MM.1S (cell line): ENCODE measurements at regions not wholly inside any gene's neighbourhood (a gene's known extent, or its start where the extent isn't known, plus 50 kb on each side); places are given as distances from the start of the nearest gene placed in this dataset.

Experiments used
- DNase-seq: peaks from one replicate; pipeline ENCODE4 v3.0.0-alpha.2; 2015
- H2AFZ ChIP-seq: fragments of 300-600 bp; sonication (generic); 2 replicates; pipeline ENCODE4 v1.6.0; 2016; ENCODE audit warnings: antibody characterized with exemption, low read length
- H3F3A ChIP-seq: fragments of 300-600 bp; sonication (generic); 2 replicates; pipeline ENCODE4 v1.6.1; 2016; ENCODE audit warnings: mild to moderate bottlenecking, antibody characterized with exemption, low read length, moderate library complexity, mixed read lengths; ENCODE audit not compliant: insufficient read depth
- H3K27ac ChIP-seq: fragments of 300-600 bp; sonication (generic); 2 replicates; pipeline ENCODE4 v1.5.1; 2016; ENCODE audit warnings: mild to moderate bottlenecking, low read length
- H3K27me3 ChIP-seq: fragments of 300-600 bp; sonication (generic); replicated peaks from 2 replicates; pipeline ENCODE4 v1.6.0; 2016; ENCODE audit warnings: low read length; ENCODE audit not compliant: insufficient read depth
- H3K36me3 ChIP-seq: fragments of 300-600 bp; sonication (generic); replicated peaks from 2 replicates; pipeline ENCODE4 v1.6.1; 2016; ENCODE audit warnings: mild to moderate bottlenecking, low read length, mixed read lengths; ENCODE audit not compliant: insufficient read depth
- H3K4me1 ChIP-seq: fragments of 300-600 bp; sonication (generic); 2 replicates; pipeline ENCODE4 v1.6.1; 2016; ENCODE audit warnings: low read length, mixed read lengths
- H3K4me2 ChIP-seq: fragments of 300-600 bp; sonication (generic); 2 replicates; pipeline ENCODE4 v1.6.0; 2016; ENCODE audit warnings: low read depth, low read length
- H3K4me3 ChIP-seq: fragments of 300-600 bp; sonication (generic); 2 replicates; pipeline ENCODE4 v1.5.1; 2016; ENCODE audit warnings: low read length, mixed read lengths
- H3K79me2 ChIP-seq: fragments of 300-600 bp; sonication (generic); 2 replicates; pipeline ENCODE4 v1.6.1; 2016; ENCODE audit warnings: mixed run types, low read length, mixed read lengths
- H3K9ac ChIP-seq: fragments of 300-600 bp; sonication (generic); 2 replicates; pipeline ENCODE4 v1.6.1; 2016; ENCODE audit warnings: low read length, mixed read lengths
- H3K9me2 ChIP-seq: fragments of 300-600 bp; sonication (generic); replicated peaks from 2 replicates; pipeline ENCODE4 v1.6.1; 2016; ENCODE audit warnings: mild to moderate bottlenecking, low read length, mixed read lengths; ENCODE audit not compliant: insufficient read depth
- H3K9me3 ChIP-seq: fragments of 300-600 bp; sonication (generic); replicated peaks from 2 replicates; pipeline ENCODE4 v1.6.1; 2016; ENCODE audit warnings: mild to moderate bottlenecking, low read length, mixed read lengths; ENCODE audit not compliant: insufficient read depth
- H4K20me1 ChIP-seq: fragments of 300-600 bp; sonication (generic); 2 replicates; pipeline ENCODE4 v1.6.1; 2016; ENCODE audit warnings: mild to moderate bottlenecking, low read length, moderate library complexity, mixed read lengths; ENCODE audit not compliant: insufficient read depth
- CTCF ChIP-seq: fragments of 300-600 bp; sonication (generic); IDR thresholded peaks from 2 replicates; pipeline ENCODE4 v1.5.1; 2016; ENCODE audit warnings: antibody characterized with exemption, low read length, mixed read lengths
- EZH2 ChIP-seq: fragments of 300-600 bp; sonication (generic); optimal IDR thresholded peaks from 2 replicates; pipeline ENCODE3; 2017; ENCODE audit warnings: low read depth, mild to moderate bottlenecking, antibody characterized with exemption, low read length, mixed read lengths
- EZH2phosphoT487 ChIP-seq: fragments of 300-600 bp; sonication (generic); IDR thresholded peaks from 2 replicates; pipeline ENCODE4 v1.6.1; 2018; ENCODE audit warnings: antibody characterized with exemption, low read length

DNA sequence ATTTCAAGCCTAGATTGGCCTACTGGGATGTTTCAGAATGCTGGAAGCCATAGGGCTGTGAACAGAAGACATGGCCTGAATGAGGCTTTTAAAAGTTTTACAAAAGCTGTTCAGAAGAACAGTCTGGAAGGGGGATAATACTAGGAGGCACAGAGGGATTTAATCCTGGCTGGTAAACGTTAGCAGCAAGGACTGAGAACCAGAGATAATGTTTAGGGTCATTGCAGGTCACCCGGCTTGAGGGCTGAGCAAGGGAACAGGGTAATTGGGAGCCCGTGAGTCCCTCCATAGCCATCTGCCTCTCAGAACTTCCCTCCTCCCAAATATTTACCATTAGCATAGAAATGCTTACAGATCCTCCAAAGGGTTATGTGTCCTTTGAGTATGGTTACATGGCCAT, 765.4 kb downstream of the TMEM182 start:
- Histone ChIP-seq H3K79me2 (no peaks in the 10 kb centered on the region), H3K36me3 (no peaks in the 10 kb centered on the region), H3K27me3 (no peaks in the 10 kb centered on the region), H3K27ac (no peak overlapping the region), H3K4me1 (no peaks in the 10 kb centered on the region), H3K9ac (no peak overlapping the region), H3K4me2 (no peak overlapping the region), H4K20me1 (no peaks in the 10 kb centered on the region), H3K9me2 (no peaks in the 10 kb centered on the region), H3F3A (no peaks in the 10 kb centered on the region), H3K9me3 (no peaks in the 10 kb centered on the region), H3K4me3 (no peak overlapping the region), H2AFZ (no peak overlapping the region)
- no peak for DNase-seq
- TF ChIP-seq CTCF = no peak
- no peak for TF ChIP-seq EZH2
- no peak for TF ChIP-seq EZH2phosphoT487

DNA sequence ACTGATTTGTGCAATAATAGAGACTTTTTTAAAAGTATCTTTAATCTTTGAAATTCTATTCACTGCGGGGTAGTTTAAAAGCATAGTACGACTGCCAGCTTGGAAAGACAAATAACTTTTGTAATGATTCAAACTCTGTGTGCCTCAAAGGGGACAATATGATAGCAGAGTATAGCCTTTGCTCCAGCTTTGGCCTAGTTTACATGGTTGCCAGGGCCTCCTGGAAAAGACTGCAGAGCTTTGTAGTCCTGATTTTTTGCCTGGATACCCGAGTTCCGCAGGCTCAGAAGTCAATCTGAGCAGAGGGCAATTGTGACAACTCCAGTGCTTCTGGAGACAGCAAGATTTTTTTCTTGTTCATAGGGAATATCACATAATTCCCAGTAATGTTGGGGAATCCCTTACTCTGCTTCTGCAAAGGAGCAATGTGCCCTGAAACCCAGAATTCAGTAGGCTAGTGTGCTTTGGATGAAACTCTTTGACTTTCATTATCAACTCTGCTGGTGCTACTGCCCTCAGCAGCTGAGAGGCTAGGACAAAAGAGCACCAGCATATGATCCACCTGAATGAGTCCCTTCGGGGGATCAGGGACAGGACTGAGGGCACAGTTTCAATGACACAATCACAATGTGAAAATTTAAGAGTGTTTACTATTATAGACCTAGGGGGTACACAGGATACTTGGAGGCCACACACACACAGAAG, 768.1 kb downstream of the TMEM182 start:
- H3F3A ChIP-seq = no peaks in the 10 kb centered on the region
- H3K9me3 ChIP-seq = no peaks in the 10 kb centered on the region
- H3K36me3 ChIP-seq = no peaks in the 10 kb centered on the region
- H3K4me2 ChIP-seq = no peak overlapping the region
- H3K4me3 ChIP-seq = no peak overlapping the region
- H3K27ac ChIP-seq = no peak overlapping the region
- H3K4me1 ChIP-seq = no peaks in the 10 kb centered on the region
- no peaks in the 10 kb centered on the region for H4K20me1 ChIP-seq
- DNase-seq = no peak
- no peak for TF ChIP-seq CTCF
- no peak for TF ChIP-seq EZH2
- TF ChIP-seq EZH2phosphoT487 = no peak
- no peak overlapping the region for H3K9ac ChIP-seq
- H3K9me2 ChIP-seq = no peaks in the 10 kb centered on the region
- no peaks in the 10 kb centered on the region for H3K27me3 ChIP-seq
- no peaks in the 10 kb centered on the region for H3K79me2 ChIP-seq
- no peak overlapping the region for H2AFZ ChIP-seq

DNA sequence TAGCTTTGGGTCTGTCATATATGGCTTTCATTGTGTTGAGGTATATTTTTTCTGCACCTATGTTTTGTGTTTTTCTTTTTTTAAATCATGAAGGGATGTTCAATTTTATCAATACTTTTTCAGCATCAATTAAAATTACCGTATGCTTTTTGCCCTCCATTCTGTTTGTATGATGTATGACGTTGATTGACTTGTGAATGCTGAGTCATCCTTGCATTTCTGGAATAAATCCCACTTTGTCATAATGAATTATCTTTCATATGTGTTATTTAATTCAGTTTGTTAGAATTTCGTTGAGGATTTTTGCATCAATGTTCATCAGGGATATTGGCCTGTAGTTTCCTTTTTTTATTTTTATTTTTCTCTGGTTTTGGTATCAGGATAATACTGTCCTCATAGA, 790.9 kb downstream of the TMEM182 start:
- no peaks in the 10 kb centered on the region for H3K9me2 ChIP-seq
- H3K4me1 ChIP-seq = no peaks in the 10 kb centered on the region

More for the DNA sequence above, 790.9 kb downstream of the TMEM182 start:
- H3K36me3 ChIP-seq = no peaks in the 10 kb centered on the region
- H3K27me3 ChIP-seq = no peaks in the 10 kb centered on the region
- H2AFZ ChIP-seq = no peak overlapping the region
- H3F3A ChIP-seq = no peaks in the 10 kb centered on the region
- no peak overlapping the region for H3K27ac ChIP-seq
- H4K20me1 ChIP-seq = no peaks in the 10 kb centered on the region
- no peaks in the 10 kb centered on the region for H3K9me3 ChIP-seq
- no peak for TF ChIP-seq CTCF
- TF ChIP-seq EZH2phosphoT487 = no peak
- no peak for TF ChIP-seq EZH2
- no peak overlapping the region for H3K4me3 ChIP-seq
- H3K9ac ChIP-seq = no peak overlapping the region
- DNase-seq = no peak
- H3K4me2 ChIP-seq = no peak overlapping the region
- no peaks in the 10 kb centered on the region for H3K79me2 ChIP-seq
